ENCODE measurements at regions not wholly inside any gene's neighbourhood (a gene's known extent, or its start where the extent isn't known, plus 50 kb on each side); places are given as distances from the start of the nearest gene placed in this dataset.

DNA sequence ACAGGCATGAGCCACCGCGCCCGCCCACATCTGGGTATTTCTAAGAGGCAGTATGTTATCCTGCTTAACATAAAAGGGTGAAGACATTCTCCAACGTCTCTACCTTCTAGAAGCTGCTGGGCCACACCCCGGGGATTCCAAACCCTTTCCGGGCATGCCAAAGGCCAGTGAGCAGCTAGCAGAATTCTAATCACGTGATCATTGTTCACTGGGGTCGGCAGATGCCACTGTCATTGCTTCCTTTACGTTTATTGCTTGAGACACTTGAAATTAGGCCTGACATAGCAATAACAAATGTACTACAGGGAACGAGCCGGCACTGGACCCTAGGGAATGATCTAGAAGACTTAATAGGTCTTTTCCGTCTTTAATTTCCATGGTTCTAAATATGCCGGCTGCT, 141.2 kb upstream of the ZFHX3 start:
- Mint-ChIP-seq H3K4me1 (no peaks in the 10 kb centered on the region), H3K9me3 (no peaks in the 10 kb centered on the region), H3K4me3 (no peak overlapping the region), H3K27me3 (peaks cover 2% of the 10 kb centered on the region), H3K36me3 (no peaks in the 10 kb centered on the region), H3K27ac (no peak overlapping the region)
- no peak for DNase-seq
- POLR2A ChIA-PET = no interaction called here
- no peak for ATAC-seq (ENCODE audit: low read depth)

DNA sequence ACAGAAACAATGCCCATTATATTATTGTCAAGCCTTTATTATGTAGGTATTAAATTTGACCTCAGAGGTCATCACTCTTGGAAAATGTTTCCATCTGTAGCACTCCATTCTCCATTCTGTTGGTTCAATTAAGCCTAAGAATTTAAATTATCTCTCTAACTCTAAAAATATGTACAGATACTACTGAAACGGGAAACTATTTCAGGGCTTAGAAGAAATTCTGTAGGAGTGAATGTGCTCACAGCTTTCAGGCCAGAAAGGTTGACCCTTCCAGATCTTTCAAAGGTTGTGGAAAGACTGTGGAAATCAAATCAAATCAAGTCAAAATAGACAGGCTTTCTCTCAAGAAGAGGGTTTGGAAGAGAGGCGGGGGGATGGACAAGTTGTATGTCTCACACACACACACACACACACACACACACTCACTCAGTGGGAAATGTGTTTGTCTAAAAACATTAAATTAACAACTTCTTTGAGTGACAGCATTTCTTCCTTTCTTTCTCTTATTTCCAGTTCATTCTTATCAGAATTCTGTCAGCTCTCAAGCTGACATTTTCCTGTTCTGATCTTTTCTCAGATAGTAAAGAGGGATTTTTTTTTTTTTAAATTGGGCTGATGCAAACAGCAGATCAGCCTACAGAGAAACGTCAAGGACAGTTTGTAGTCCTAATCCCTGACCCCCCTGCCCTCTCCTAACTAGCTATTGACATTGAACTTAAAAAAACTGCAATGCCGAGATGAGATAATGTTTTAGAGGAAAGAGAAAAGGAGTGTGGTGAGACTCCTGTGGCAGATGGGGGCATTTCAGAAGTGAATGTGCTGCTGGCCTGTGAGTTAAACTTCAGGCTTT, 139.0 kb upstream of the ZFHX3 start:
- H3K9me3 Mint-ChIP-seq = no peaks in the 10 kb centered on the region
- H3K4me1 Mint-ChIP-seq = no peaks in the 10 kb centered on the region
- H3K27me3 Mint-ChIP-seq = peaks cover 1% of the 10 kb centered on the region
- no peaks in the 10 kb centered on the region for H3K36me3 Mint-ChIP-seq
- DNase-seq = no peak
- POLR2A ChIA-PET = no interaction called here
- ATAC-seq (ENCODE audit: low read depth) = no peak
- H3K27ac Mint-ChIP-seq = no peak overlapping the region
- no peak overlapping the region for H3K4me3 Mint-ChIP-seq

DNA sequence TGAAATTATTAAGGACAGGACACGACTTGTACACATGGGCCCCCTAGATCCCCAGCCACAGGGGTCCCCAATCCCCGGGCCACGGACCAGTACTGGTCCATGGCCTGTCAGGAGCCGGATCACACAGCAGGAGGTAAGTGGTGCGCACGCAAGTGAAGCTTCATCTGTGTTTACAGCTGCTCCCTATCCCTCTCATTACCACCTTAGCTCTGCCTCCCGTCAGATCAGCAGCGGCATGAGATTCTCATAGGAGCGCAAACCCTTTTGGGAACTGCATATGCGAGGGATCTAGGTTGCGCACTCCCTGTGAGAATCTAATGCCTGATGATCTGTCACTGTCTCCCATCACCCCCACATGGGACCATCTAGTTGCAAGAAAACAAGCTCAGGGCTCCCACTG, 137.8 kb upstream of the ZFHX3 start:
- Mint-ChIP-seq H3K27ac (no peak overlapping the region), H3K4me1 (no peaks in the 10 kb centered on the region), H3K4me3 (no peak overlapping the region), H3K36me3 (no peaks in the 10 kb centered on the region), H3K9me3 (no peaks in the 10 kb centered on the region), H3K27me3 (no peaks in the 10 kb centered on the region)
- ATAC-seq (ENCODE audit: low read depth) (no peak), DNase-seq (no peak)
- POLR2A ChIA-PET = no interaction called here

DNA sequence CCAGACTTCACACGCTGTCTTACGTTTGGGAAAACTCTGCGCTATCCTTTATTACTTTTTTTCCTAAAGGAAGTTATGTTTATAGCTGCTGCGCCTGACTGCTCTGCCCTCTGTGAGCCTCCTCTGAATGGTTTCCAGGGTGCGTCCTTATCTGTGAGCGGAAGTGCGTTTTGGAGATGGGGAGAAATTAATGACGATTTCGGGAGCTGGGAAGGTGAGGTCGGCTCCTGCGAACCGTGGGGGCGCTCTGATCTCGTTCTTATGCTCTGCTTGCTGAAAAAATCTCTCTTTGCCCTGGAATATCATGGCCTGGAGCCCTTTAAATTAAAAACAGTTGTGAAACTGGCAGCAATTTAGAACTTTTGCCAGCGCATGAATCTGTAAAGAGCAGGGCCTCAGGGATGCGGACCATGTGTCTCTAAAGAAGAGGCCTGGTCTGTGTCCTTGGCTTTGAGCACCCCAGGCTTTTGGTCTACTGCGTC, 135.7 kb upstream of the ZFHX3 start:
- DNase-seq (no peak), ATAC-seq (ENCODE audit: low read depth) (no peak)
- Mint-ChIP-seq H3K4me1 (no peaks in the 10 kb centered on the region), H3K9me3 (no peaks in the 10 kb centered on the region), H3K36me3 (no peaks in the 10 kb centered on the region), H3K4me3 (no peak overlapping the region), H3K27ac (no peak overlapping the region), H3K27me3 (no peaks in the 10 kb centered on the region)
- POLR2A ChIA-PET = no interaction called here

DNA sequence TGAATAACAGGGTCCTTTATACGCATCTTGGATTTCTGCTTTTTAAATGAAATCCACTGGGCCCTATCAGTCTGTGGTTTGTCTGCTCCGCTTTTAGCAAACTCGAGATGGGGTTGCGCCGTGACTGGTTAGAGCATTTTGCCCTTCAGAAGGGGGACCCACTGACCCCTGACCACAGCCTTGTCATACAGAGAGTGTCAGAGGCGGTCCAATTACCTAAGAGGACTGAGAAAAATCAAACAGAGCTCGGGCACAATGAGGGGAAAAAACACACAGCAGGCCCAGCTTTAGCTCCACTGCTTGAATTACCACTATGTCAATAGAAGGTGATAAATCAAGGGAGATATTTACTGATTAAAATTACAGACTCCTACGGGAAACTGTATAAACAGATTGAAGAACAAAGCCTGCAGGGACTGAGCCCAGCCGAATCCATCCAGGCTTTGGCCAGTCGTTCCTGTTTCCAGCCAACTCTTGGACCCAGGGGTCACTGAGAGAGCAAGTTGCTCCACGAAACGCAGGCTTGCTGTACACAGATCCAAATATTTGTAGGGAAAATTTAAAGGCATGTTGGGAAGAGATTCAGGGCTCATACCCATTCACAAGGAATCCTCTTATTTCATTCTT, 131.9 kb upstream of the ZFHX3 start:
- Mint-ChIP-seq H3K36me3 (no peaks in the 10 kb centered on the region), H3K9me3 (no peaks in the 10 kb centered on the region), H3K27ac (no peak overlapping the region), H3K27me3 (peaks cover 4% of the 10 kb centered on the region), H3K4me1 (no peaks in the 10 kb centered on the region), H3K4me3 (no peak overlapping the region)
- no peak for ATAC-seq (ENCODE audit: low read depth)
- POLR2A ChIA-PET = no interaction called here
- DNase-seq = no peak

DNA sequence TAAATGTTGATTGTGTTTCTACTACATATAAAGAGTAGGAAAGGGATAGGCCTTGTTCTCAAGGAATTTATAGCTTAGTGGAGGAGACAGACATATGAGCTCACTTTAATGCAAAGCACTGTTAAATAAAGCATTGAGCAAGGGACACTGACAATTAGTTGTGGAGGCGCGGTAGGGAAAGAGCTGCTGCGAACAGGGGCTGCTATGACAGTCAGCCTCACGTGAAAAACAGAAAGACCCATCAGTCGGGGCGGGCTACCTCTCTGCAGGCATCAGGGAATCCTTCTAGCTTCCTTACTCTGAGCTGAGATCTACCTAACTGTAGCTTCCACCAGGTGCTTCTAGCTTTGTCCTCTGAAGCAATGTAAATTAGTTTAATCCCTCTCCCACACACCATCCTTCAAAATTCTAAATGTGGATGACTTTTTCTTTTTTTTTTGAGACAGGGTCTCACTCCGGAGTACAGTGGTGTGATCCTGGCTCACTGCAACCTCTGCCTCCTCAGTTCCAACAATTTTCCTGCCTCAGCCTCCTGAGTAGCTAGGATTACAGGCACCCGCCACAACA, 129.9 kb upstream of the ZFHX3 start:
- Mint-ChIP-seq H3K27ac (no peak overlapping the region), H3K4me1 (no peaks in the 10 kb centered on the region), H3K9me3 (no peaks in the 10 kb centered on the region), H3K27me3 (peaks cover 4% of the 10 kb centered on the region), H3K4me3 (no peak overlapping the region), H3K36me3 (no peaks in the 10 kb centered on the region)
- ATAC-seq (ENCODE audit: low read depth) (no peak), DNase-seq (no peak)
- POLR2A ChIA-PET = no interaction called here

DNA sequence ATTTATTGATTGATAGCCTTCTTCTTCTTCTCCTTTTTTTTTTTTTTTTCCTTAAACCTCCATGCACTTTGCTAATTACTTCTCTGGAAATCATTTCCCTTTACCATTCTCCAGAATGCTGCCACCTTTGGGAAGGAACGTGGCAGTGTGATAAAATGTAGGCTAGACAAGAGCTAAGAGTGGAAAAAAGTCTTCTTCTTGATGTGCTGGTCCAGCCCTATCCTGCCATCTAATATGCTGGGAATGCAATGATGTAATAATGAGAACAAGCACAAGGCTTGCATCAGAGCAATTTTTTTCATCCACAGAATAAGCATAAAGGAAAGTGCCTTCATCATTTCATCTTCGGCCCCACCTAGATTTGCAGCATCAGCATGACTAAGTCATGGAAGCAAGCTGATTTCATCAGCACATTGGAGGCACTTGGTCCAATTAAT, 128.7 kb upstream of the ZFHX3 start:
- no peaks in the 10 kb centered on the region for H3K9me3 Mint-ChIP-seq
- peaks cover 4% of the 10 kb centered on the region for H3K27me3 Mint-ChIP-seq
- POLR2A ChIA-PET = no interaction called here
- no peaks in the 10 kb centered on the region for H3K36me3 Mint-ChIP-seq
- ATAC-seq (ENCODE audit: low read depth) = no peak
- H3K27ac Mint-ChIP-seq = no peak overlapping the region
- DNase-seq = no peak
- H3K4me3 Mint-ChIP-seq = no peak overlapping the region
- H3K4me1 Mint-ChIP-seq = no peaks in the 10 kb centered on the region

DNA sequence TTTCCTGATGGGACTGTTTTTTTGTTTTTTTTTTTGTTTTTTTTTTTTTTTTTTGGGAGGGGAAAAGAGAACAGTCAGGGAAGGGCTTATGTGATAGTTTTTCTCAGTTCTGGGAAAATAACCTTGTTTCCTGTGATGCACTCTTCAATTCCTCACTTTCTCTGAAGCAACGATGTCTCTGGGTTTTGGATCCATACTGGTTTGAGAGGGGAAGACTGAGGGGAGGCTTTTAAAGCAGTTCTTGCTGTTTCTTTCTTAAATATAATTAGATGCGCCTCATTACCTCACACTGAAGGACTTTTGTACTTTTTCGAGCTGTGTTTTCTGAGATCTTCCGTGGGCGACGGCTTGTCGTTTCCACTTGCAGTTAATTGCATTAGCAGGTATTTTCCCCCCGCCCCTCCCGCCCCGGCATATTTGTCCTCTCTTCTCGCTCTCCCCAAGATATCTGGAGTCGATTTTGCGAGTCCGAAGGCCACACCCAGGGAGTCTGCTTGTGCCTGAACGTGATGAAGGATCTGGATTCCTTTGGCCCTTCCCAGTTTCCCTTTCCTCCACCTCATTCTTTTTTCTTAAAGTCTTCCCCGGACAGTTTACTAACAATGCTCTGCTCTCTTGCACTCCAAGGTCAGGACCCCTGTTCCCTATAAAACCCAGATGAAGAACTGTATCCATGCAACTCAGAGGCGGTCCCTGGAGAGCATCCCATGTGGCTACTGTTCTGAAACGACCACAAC, 125.2 kb upstream of the ZFHX3 start:
- Mint-ChIP-seq H3K4me1 (no peaks in the 10 kb centered on the region), H3K9me3 (no peaks in the 10 kb centered on the region), H3K36me3 (no peaks in the 10 kb centered on the region), H3K4me3 (no peak overlapping the region), H3K27ac (no peak overlapping the region), H3K27me3 (peaks cover 8% of the 10 kb centered on the region)
- POLR2A ChIA-PET = no interaction called here
- no peak for ATAC-seq (ENCODE audit: low read depth)
- DNase-seq = no peak

DNA sequence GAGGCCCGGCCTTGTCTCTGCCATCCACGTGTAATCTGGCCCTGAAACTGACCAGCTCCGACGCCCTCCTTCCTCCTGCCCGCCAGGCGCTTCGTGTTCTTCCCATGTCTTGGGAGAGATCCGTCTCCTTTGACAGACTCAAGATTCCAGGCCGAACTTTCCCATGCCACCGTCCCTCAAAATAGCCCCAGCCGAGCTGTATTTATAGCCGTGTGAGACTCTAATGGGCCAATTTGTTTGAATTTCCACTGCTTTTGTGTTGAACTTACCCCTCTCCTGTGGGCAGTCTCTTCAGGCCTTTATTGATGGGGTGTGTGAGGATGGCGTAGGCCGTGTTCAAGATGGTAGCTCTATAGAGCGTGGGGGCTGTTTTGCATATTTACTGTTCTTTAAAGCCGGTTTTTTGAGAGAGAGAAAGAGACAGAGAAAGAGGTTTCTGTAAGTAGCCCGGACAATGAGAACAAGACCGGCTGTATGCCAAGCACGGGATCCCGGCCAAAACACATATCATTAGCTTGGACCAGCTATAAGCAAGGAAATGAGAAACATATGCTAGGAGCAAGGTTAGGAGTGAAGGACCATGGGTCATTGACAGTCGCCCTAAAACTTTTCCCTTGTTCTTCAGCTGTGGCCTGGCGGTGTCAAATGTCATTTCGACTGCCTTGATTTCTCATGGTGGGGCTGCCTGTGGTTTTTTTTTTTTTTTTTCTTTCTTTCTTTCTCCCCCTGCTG, 124.5 kb upstream of the ZFHX3 start:
- no peaks in the 10 kb centered on the region for H3K36me3 Mint-ChIP-seq
- no peak overlapping the region for H3K4me3 Mint-ChIP-seq
- DNase-seq (no peak), ATAC-seq (ENCODE audit: low read depth) (no peak)
- no peaks in the 10 kb centered on the region for H3K9me3 Mint-ChIP-seq
- POLR2A ChIA-PET = no interaction called here
- H3K27ac Mint-ChIP-seq = no peak overlapping the region
- H3K4me1 Mint-ChIP-seq = no peaks in the 10 kb centered on the region
- H3K27me3 Mint-ChIP-seq = peaks cover 11% of the 10 kb centered on the region

DNA sequence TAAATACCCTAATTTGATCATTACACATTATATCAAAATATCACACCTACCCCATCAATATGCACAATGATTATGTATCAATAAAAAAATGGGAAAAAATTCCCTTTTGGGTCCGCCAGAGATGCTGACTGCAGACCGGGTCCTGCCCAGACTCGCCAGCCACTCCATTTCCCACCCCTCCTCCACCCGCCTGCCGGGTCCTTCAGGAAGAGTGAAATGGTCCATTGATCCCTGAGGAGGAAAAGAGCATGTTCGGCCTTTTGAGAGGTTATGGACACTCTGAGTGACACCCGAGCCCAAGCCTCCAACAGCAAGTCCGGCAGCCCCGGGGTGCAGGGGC, 123.9 kb upstream of the ZFHX3 start:
- POLR2A ChIA-PET = no interaction called here
- Mint-ChIP-seq H3K36me3 (no peaks in the 10 kb centered on the region), H3K9me3 (no peaks in the 10 kb centered on the region), H3K27me3 (peaks cover 11% of the 10 kb centered on the region), H3K27ac (no peak overlapping the region), H3K4me3 (no peak overlapping the region), H3K4me1 (peaks cover 1% of the 10 kb centered on the region)
- no peak for ATAC-seq (ENCODE audit: low read depth)
- DNase-seq = no peak

DNA sequence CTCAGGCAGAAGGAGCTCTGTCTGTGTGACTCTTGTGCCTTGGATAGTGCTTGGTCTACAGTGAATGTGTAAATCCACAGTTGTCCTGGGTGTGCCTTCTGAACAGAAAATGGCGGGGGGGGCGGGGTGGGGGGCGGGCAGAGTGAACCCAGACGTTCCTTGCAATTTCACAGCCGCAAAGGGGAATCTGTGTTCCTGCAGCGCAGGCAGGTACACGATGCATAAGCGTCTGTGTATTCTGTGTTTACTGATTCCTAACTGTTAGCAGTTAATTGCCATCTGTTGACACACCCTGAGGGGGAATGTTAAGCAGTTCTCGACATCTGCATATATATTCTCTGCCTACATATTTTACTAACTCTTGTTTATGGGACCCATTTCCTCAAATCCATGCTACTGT, 123.5 kb upstream of the ZFHX3 start:
- Mint-ChIP-seq H3K27ac (no peak overlapping the region), H3K27me3 (peaks cover 11% of the 10 kb centered on the region), H3K4me1 (peaks cover 4% of the 10 kb centered on the region), H3K4me3 (no peak overlapping the region), H3K9me3 (no peaks in the 10 kb centered on the region), H3K36me3 (no peaks in the 10 kb centered on the region)
- POLR2A ChIA-PET = no interaction called here
- DNase-seq = no peak
- ATAC-seq (ENCODE audit: low read depth) = no peak

DNA sequence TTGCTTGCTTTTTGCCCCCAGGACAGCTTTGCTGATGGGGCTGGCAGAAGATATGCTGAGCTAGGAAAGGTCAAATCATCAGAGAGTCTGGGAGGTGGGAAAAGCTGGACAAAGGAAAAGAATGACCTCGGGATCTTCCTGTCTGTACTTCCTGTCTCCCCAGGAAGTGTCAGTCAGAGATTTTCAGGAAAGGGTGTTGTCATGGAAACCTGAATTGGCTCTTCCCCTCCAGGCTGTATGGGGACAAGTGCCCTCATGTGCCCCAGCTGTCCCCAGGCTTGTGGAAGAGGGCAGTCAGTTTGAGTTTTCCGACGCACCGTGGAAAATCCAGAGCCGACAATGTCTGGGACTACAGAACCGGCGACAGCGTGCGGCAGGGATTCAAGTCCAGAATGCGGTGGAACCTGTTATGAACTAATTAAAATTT, 122.7 kb upstream of the ZFHX3 start:
- no peaks in the 10 kb centered on the region for H3K9me3 Mint-ChIP-seq
- H3K27ac Mint-ChIP-seq = no peak overlapping the region
- DNase-seq (no peak), ATAC-seq (ENCODE audit: low read depth) (no peak)
- POLR2A ChIA-PET = no interaction called here
- no peaks in the 10 kb centered on the region for H3K36me3 Mint-ChIP-seq
- H3K4me1 Mint-ChIP-seq = peaks cover 5% of the 10 kb centered on the region
- no peak overlapping the region for H3K4me3 Mint-ChIP-seq
- peaks cover 9% of the 10 kb centered on the region for H3K27me3 Mint-ChIP-seq

DNA sequence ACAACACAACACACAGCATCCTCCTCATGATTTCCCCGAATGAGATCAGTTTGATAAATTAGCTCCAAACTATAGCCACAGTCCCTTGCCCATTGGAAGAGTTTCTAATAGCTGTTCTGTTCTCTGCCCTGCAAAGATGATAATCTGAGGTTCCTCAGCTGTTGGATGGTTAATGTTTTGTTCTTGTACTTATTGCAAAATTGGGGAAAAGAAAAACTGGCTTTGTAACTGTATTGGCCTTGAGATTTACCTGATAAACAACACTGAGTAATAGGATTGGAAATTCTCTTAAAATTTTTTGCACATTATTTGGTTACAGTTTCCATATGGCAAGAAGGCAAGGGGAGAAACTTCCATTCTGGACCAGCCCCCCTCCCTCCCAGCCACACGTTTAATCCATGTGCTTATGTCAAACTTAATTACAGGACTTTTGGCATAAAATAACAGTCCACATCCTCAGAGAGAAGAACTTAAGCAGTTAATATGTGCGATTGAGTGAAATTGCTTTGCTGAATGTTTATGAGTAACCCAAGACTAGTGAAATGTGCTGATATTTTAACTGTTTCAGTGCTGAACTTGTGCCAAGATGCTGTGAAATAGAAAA, 119.1 kb upstream of the ZFHX3 start:
- peaks cover 9% of the 10 kb centered on the region for H3K27me3 Mint-ChIP-seq
- peaks cover 5% of the 10 kb centered on the region for H3K4me1 Mint-ChIP-seq
- no peak for ATAC-seq (ENCODE audit: low read depth)
- POLR2A ChIA-PET = no interaction called here
- DNase-seq = no peak
- no peaks in the 10 kb centered on the region for H3K9me3 Mint-ChIP-seq
- H3K36me3 Mint-ChIP-seq = no peaks in the 10 kb centered on the region
- peak overlapping the region; percentile 44 for H3K4me3 Mint-ChIP-seq
- no peak overlapping the region for H3K27ac Mint-ChIP-seq

All from activated naive CD8-positive, alpha-beta T cell treated with anti-CD3 and anti-CD28 coated beads, Interleukin-2, amount 10 ng/mL, durations not matched to agents 7 days and 5 days (primary cell).